Activated CD4-positive, alpha-beta T cell treated with anti-CD3 and anti-CD28 coated beads, Interleukin-2, amount 10 ng/mL, durations not matched to agents 7 days and 5 days (primary cell): ENCODE measurements at regions not wholly inside any gene's neighbourhood (a gene's known extent, or its start where the extent isn't known, plus 50 kb on each side); places are given as distances from the start of the nearest gene placed in this dataset.

ENCODE experiments used
- CTCF ChIA-PET: fragments of 350-600 bp; sonication (Branson Sonifier 250); formaldehyde crosslinking; loops from one replicate; lab custom pipeline; 2021; ENCODE audit warnings: antibody characterized with exemption; lab: Charles Lee
- POLR2A ChIA-PET: fragments of 350-600 bp; sonication (Branson Sonifier 250); formaldehyde crosslinking; loops from one replicate; lab custom pipeline; 2021; ENCODE audit warnings: antibody characterized with exemption; lab: Charles Lee
- DNase-seq: peaks from one replicate; pipeline ENCODE4 v3.0.0-alpha.2; 2020
- H3K27ac Mint-ChIP-seq: one replicate; pipeline ENCODE4 v1.8.0; 2021; ENCODE audit warnings: mild to moderate bottlenecking, moderate library complexity, mixed read lengths
- H3K27me3 Mint-ChIP-seq: one replicate; pipeline ENCODE4 v1.8.0; 2021; ENCODE audit warnings: mixed read lengths
- H3K36me3 Mint-ChIP-seq: one replicate; pipeline ENCODE4 v1.8.0; 2021; ENCODE audit warnings: low read depth, mixed read lengths
- H3K4me1 Mint-ChIP-seq: one replicate; pipeline ENCODE4 v1.8.0; 2021; ENCODE audit warnings: mixed read lengths
- H3K4me3 Mint-ChIP-seq: one replicate; pipeline ENCODE4 v1.8.0; 2021; ENCODE audit warnings: mild to moderate bottlenecking, moderate library complexity, mixed read lengths
- H3K9me3 Mint-ChIP-seq: one replicate; pipeline ENCODE4 v1.8.0; 2021; ENCODE audit warnings: mixed read lengths

- Mint-ChIP-seq H3K9me3 (no peaks in the 10 kb centered on the region), H3K27ac (no peak overlapping the region), H3K36me3 (no peaks in the 10 kb centered on the region), H3K27me3 (peaks cover 8% of the 10 kb centered on the region), H3K4me1 (no peaks in the 10 kb centered on the region), H3K4me3 (no peak overlapping the region)
- ChIA-PET POLR2A (no interaction called here), CTCF (no interaction called here)
- DNase-seq: no peak
These were observed 55.4 kb upstream of the LMO4 start for GRCh38 chr1:87273291-87273690.

DNA sequence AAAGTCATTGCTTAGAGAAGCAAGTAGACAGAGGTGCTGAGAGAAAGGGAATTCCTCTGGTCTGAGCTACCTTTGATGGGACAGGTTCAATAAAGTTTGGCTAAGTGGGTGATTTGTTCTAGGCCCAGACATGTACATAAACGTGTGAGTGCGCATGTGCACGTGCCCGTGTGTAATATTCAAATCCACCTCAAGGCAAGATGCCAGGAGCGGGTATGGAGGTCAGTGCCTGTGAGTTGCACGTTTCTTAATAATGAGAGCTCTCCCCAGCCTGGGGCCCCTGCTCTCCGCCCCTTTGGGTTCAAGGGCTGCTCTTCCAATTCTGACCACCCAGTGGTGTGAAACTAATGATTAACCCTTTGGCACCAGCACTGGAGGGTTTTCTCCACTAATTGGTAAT, 53.8 kb upstream of the LMO4 start:
- CTCF ChIA-PET: no interaction called here
- no peaks in the 10 kb centered on the region for H3K9me3 Mint-ChIP-seq
- H3K27ac Mint-ChIP-seq: no peak overlapping the region
- H3K4me3 Mint-ChIP-seq: no peak overlapping the region
- H3K27me3 Mint-ChIP-seq: peaks cover 8% of the 10 kb centered on the region
- H3K36me3 Mint-ChIP-seq: no peaks in the 10 kb centered on the region
- H3K4me1 Mint-ChIP-seq: no peaks in the 10 kb centered on the region
- POLR2A ChIA-PET: interaction anchor here (0.8 kb wide), 1 partner anchor 824 kb away, joined by 3 read pairs; no protein-coding TSS in a partner anchor
- no peak for DNase-seq

DNA sequence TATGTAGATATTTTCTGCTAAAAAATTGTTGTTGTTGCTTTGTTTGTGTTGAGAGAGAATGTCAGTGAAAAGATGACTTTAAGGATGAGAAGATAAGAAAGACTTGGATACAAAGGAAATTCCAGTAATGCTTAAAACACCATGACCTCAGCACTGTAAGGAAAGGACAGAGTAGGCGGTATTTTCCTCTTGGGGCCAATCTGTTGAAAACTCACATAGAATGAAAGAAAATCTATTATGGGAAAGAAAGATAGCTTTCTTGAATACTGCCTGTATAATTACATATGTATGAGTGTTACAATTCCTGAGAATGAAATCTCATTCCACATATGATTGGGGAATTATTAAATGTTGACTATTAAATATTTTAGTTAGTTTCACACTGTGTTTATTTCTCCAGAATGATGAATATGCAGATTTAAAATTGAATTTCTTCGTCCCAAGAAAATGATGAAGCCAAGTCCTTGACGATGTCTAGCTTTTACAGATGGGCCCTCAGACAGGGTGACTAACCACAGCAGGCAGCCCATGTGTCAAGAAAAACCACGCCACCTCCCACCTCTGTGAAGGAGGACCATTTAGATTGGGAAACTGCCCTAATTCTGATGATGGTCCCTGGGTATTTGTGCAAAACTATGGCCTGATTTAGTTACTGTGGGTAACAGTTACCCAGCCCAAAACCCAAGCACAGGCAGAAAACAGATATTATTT, 49.7 kb upstream of the LMO4 start:
- no peak for DNase-seq
- no peaks in the 10 kb centered on the region for H3K4me1 Mint-ChIP-seq
- no peak overlapping the region for H3K27ac Mint-ChIP-seq
- POLR2A ChIA-PET: no interaction called here
- CTCF ChIA-PET: no interaction called here
- no peaks in the 10 kb centered on the region for H3K9me3 Mint-ChIP-seq
- H3K36me3 Mint-ChIP-seq: no peaks in the 10 kb centered on the region
- no peak overlapping the region for H3K4me3 Mint-ChIP-seq
- H3K27me3 Mint-ChIP-seq: peaks cover 8% of the 10 kb centered on the region
